SJCRH30 (cell line): ENCODE measurements at regions not wholly inside any gene's neighbourhood (a gene's known extent, or its start where the extent isn't known, plus 50 kb on each side); places are given as distances from the start of the nearest gene placed in this dataset.
A peak's percentile ranks its signal among the peaks of the same experiment; 100 is the strongest.

Experiments used
- DNase-seq, 2 experiments: peaks; one replicate each; pipeline ENCODE4 v3.0.0-alpha.2; 2015 to 2020
- H3K27ac ChIP-seq: fragments of 250-450 bp; sonication (Bioruptor Pico); 2 replicates; pipeline ENCODE4 v1.5.1; 2020; ENCODE audit warnings: mild to moderate bottlenecking, moderate library complexity
- H3K27me3 ChIP-seq: fragments of 250-450 bp; sonication (Bioruptor Pico); 2 replicates; pipeline ENCODE4 v1.5.1; 2020; ENCODE audit warnings: mild to moderate bottlenecking, moderate library complexity
- H3K36me3 ChIP-seq: fragments of 250-450 bp; sonication (Bioruptor Pico); 2 replicates; pipeline ENCODE4 v1.5.1; 2020; ENCODE audit warnings: mild to moderate bottlenecking, moderate library complexity
- H3K4me1 ChIP-seq: fragments of 250-450 bp; sonication (Bioruptor Pico); 2 replicates; pipeline ENCODE4 v1.5.1; 2020; ENCODE audit warnings: mild to moderate bottlenecking, moderate library complexity
- H3K4me3 ChIP-seq: fragments of 250-450 bp; sonication (Bioruptor Pico); 2 replicates; pipeline ENCODE4 v1.5.1; 2020; ENCODE audit warnings: mild to moderate bottlenecking, moderate library complexity
- H3K9me3 ChIP-seq: fragments of 250-450 bp; sonication (Bioruptor Pico); replicated peaks from 2 replicates; pipeline ENCODE4 v1.5.1; 2020; ENCODE audit warnings: mild to moderate bottlenecking, moderate library complexity

GRCh38 chr6:137762168-137763090 is 104.6 kb upstream of the TNFAIP3 start:
- 0 out of 2 replicates have a peak, but pooled peaks cover 3% of the 10 kb centered on the region for H3K4me1 ChIP-seq
- H3K36me3 ChIP-seq: no peaks in the 10 kb centered on the region
- peaks cover 5% of the 10 kb centered on the region; the same call in 1 of the 2 replicates for H3K9me3 ChIP-seq
- H3K27me3 ChIP-seq: no peaks in the 10 kb centered on the region
- no peak overlapping the region for H3K27ac ChIP-seq
- DNase-seq: no peak
- H3K4me3 ChIP-seq: no peak overlapping the region

GRCh38 chr6:137763436-137763835 is 103.6 kb upstream of the TNFAIP3 start:
- Histone ChIP-seq H3K9me3 (peaks cover 7% of the 10 kb centered on the region; the same call in 1 of the 2 replicates), H3K36me3 (no peaks in the 10 kb centered on the region)

GRCh38 chr6:137763886-137764285 is 103.2 kb upstream of the TNFAIP3 start:
- Histone ChIP-seq H3K27me3 (no peaks in the 10 kb centered on the region), H3K4me3 (no peak overlapping the region), H3K9me3 (peaks cover 7% of the 10 kb centered on the region; the same call in 1 of the 2 replicates), H3K36me3 (no peaks in the 10 kb centered on the region), H3K27ac (no peak overlapping the region), H3K4me1 (peaks cover 10% of the 10 kb centered on the region)
- DNase-seq: no peak

More at GRCh38 chr6:137763436-137763835, 103.6 kb upstream of the TNFAIP3 start:
- no peak for DNase-seq
- Histone ChIP-seq H3K27me3 (no peaks in the 10 kb centered on the region), H3K4me3 (no peak overlapping the region), H3K4me1 (peaks cover 10% of the 10 kb centered on the region), H3K27ac (no peak overlapping the region)

GRCh38 chr6:137764464-137764863 is 102.6 kb upstream of the TNFAIP3 start:
- Histone ChIP-seq H3K9me3 (peaks cover 7% of the 10 kb centered on the region; the same call in 1 of the 2 replicates), H3K4me1 (peaks cover 10% of the 10 kb centered on the region), H3K4me3 (no peak overlapping the region), H3K27ac (no peak overlapping the region), H3K27me3 (no peaks in the 10 kb centered on the region), H3K36me3 (no peaks in the 10 kb centered on the region)
- DNase-seq: no peak

GRCh38 chr6:137765059-137765458 is 102.0 kb upstream of the TNFAIP3 start:
- Histone ChIP-seq H3K4me3 (no peak overlapping the region), H3K9me3 (peaks cover 7% of the 10 kb centered on the region; the same call in 1 of the 2 replicates), H3K4me1 (peaks cover 10% of the 10 kb centered on the region), H3K36me3 (no peaks in the 10 kb centered on the region), H3K27ac (no peak overlapping the region), H3K27me3 (no peaks in the 10 kb centered on the region)
- DNase-seq: no peak

- Histone ChIP-seq H3K4me1 (peaks cover 7% of the 10 kb centered on the region), H3K9me3 (peaks cover 7% of the 10 kb centered on the region; the same call in 1 of the 2 replicates), H3K4me3 (no peak overlapping the region), H3K27ac (no peak overlapping the region), H3K27me3 (no peaks in the 10 kb centered on the region), H3K36me3 (no peaks in the 10 kb centered on the region)
- DNase-seq: no peak
Observed at GRCh38 chr6:137766596-137767370, 100.3 kb upstream of the TNFAIP3 start.

GRCh38 chr6:137767465-137767864 is 99.6 kb upstream of the TNFAIP3 start:
- DNase-seq: no peak
- Histone ChIP-seq H3K4me3 (no peak overlapping the region), H3K36me3 (no peaks in the 10 kb centered on the region), H3K27ac (no peak overlapping the region), H3K9me3 (peaks cover 7% of the 10 kb centered on the region; the same call in 1 of the 2 replicates), H3K4me1 (peaks cover 7% of the 10 kb centered on the region), H3K27me3 (no peaks in the 10 kb centered on the region)

GRCh38 chr6:137767911-137768690 is 99.0 kb upstream of the TNFAIP3 start:
- no peaks in the 10 kb centered on the region for H3K36me3 ChIP-seq
- H3K9me3 ChIP-seq: peaks cover 7% of the 10 kb centered on the region; the same call in 1 of the 2 replicates
- H3K27me3 ChIP-seq: no peaks in the 10 kb centered on the region
- H3K4me1 ChIP-seq: peaks cover 7% of the 10 kb centered on the region
- H3K27ac ChIP-seq: no peak overlapping the region
- DNase-seq: peak in 1 of 2 experiments; percentile 38
- no peak overlapping the region for H3K4me3 ChIP-seq

GRCh38 chr6:137768935-137769334 is 98.1 kb upstream of the TNFAIP3 start:
- no peak for DNase-seq
- Histone ChIP-seq H3K36me3 (no peaks in the 10 kb centered on the region), H3K4me3 (no peak overlapping the region), H3K27ac (no peak overlapping the region), H3K4me1 (peaks cover 7% of the 10 kb centered on the region), H3K27me3 (no peaks in the 10 kb centered on the region), H3K9me3 (peaks cover 7% of the 10 kb centered on the region; the same call in 1 of the 2 replicates)

- no peak for DNase-seq
- peaks cover 7% of the 10 kb centered on the region for H3K4me1 ChIP-seq
- peaks cover 7% of the 10 kb centered on the region; the same call in 1 of the 2 replicates for H3K9me3 ChIP-seq
- no peak overlapping the region for H3K27ac ChIP-seq
- no peaks in the 10 kb centered on the region for H3K36me3 ChIP-seq
- H3K27me3 ChIP-seq: no peaks in the 10 kb centered on the region
- H3K4me3 ChIP-seq: no peak overlapping the region
Observed at GRCh38 chr6:137769797-137770362, 97.2 kb upstream of the TNFAIP3 start.

- H3K27ac ChIP-seq: no peak overlapping the region
- peaks cover 25% of the 10 kb centered on the region for H3K4me1 ChIP-seq
- H3K36me3 ChIP-seq: no peaks in the 10 kb centered on the region
- no peak overlapping the region for H3K4me3 ChIP-seq
- DNase-seq: no peak
- H3K9me3 ChIP-seq: no peaks in the 10 kb centered on the region; the same call in 1 of the 2 replicates
- H3K27me3 ChIP-seq: no peaks in the 10 kb centered on the region
Observed at GRCh38 chr6:137772541-137773250, 94.4 kb upstream of the TNFAIP3 start.

- no peaks in the 10 kb centered on the region for H3K27me3 ChIP-seq
- peak overlapping the region; percentile 84 for H3K27ac ChIP-seq
- H3K4me1 ChIP-seq: peaks cover 34% of the 10 kb centered on the region
- DNase-seq: no peak
- H3K9me3 ChIP-seq: no peaks in the 10 kb centered on the region
- H3K36me3 ChIP-seq: no peaks in the 10 kb centered on the region
- no peak overlapping the region for H3K4me3 ChIP-seq
Observed at GRCh38 chr6:137775227-137775626, 91.8 kb upstream of the TNFAIP3 start.

- Histone ChIP-seq H3K9me3 (no peaks in the 10 kb centered on the region), H3K36me3 (no peaks in the 10 kb centered on the region), H3K27me3 (no peaks in the 10 kb centered on the region), H3K4me3 (peak overlapping the region; percentile 23), H3K27ac (peak overlapping the region; percentile 84), H3K4me1 (peaks cover 34% of the 10 kb centered on the region)
- peak; percentile 52 to 80 for DNase-seq
Observed at GRCh38 chr6:137775720-137776119, 91.3 kb upstream of the TNFAIP3 start.
